DMS114 treated with DMSO at 0.1 percent for 48 hours (cell line): ENCODE measurements at regions not wholly inside any gene's neighbourhood (a gene's known extent, or its start where the extent isn't known, plus 50 kb on each side); places are given as distances from the start of the nearest gene placed in this dataset.

Experiments
- DNase-seq: peaks from one replicate; lab custom pipeline; 2025; ENCODE audit not compliant: unreplicated experiment; lab: John Stamatoyannopoulos, UW

DNA sequence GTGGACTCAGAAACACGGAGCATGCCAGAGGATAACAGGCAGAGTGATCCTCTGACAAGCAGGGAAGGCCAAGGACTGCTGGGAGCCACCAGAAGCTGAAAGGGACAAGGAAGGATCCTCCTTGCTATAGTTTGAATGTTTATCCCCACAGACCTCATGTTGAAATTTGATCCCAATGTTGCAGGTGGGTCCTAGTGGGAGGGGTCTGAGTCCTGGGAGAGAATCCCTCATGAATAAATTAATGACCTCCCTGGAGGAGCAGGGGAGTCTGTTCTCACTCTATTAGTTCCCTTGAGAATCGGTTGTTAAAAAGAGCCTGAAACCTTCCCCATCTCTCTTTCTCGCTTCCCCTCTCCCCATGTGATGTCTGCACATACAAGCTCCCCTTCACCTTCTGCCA is 124.4 kb downstream of the FBXO15 start:
- DNase-seq: no peak

GRCh38 chr18:74019864-74020263 is 127.8 kb downstream of the FBXO15 start:
- no peak for DNase-seq

- no peak for DNase-seq
Measured at GRCh38 chr18:74013955-74014354, 133.7 kb downstream of the FBXO15 start.

DNA sequence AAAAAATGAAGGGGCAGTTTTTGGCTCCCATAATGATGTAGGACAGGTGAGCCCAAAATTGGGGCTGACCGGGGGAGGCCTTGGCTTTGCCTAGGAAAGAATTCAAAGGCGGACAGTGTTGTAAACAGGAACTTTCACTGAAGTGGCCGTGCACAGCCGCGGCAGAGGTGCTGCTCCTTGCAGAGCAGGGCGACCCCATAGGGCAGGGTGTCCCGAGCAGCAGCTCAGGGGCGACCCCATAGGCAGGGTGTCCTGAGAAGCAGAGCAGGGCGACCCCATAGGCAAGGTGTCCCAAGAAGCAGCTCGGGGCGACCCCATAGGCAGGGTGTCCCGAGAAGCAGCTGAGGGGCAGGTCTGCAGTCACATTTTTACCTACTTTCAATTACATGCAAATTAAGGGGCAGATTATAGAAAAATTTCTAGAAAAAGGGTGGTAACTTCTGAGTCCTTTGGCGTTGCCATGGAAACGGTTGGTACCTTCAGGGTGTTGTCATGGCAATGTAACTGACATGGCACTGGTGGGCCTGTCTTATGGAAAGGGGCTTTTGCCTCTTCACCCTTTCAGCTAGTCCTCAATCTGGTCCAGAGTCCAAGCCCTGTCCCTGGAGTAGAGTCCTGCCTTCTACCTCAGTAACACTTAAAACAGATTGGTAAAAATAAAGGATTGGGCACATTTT is 134.5 kb downstream of the FBXO15 start:
- no peak for DNase-seq

DNA sequence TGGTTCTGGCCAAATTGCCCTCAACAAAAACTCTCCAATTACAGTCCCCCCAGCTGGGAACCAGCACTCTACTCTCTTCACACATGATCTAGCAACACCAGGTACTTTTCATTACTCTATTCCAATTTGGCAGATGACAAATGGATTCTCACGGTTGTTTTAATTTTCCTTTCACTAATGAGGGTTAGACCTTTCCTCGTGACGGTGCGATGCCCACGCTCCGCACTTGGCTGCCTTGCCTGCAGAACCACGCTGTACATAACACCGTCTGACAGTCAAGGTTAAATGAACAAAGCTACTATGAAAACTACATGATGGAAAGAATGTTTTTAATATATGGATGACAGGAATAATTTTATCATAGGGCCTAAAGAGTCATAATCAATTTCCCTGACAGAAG is 141.5 kb downstream of the FBXO15 start:
- DNase-seq: no peak

DNA sequence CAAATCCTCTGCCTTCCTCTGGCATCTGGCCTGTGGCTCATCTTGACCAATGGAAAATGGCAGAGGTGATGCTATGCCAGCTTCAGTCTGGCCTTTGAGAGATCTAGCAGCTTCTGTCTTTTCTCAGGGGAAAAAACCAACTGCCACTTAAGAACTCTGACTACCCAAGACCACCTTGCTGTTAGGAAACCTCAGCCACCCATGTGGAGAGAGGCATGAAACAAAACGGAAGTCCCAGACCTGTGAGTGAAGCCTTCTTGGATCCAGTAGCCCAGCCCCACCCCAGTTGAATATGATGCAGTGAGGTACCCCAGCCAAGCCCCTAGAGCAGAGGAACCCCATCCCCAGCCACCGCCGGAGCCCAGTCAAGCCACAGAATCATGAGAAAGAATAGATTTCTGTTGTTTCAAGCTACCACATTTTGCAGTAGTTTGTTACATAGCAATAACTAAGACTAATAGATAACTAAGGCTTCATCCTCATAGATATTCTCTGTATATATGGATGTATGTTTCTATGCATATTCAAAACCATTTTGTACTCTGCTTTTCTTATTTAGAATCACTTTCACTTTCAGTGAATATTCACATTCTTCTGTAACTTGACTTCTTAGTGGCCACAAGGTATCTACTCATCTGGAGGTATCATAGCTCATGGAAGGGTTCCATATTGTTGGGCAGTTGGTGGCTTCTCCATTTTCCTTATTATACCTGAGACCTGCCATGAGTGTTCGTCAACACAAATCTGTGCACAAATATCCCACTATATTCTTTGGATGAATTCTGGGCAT is 142.1 kb downstream of the FBXO15 start:
- DNase-seq: no peak

DNA sequence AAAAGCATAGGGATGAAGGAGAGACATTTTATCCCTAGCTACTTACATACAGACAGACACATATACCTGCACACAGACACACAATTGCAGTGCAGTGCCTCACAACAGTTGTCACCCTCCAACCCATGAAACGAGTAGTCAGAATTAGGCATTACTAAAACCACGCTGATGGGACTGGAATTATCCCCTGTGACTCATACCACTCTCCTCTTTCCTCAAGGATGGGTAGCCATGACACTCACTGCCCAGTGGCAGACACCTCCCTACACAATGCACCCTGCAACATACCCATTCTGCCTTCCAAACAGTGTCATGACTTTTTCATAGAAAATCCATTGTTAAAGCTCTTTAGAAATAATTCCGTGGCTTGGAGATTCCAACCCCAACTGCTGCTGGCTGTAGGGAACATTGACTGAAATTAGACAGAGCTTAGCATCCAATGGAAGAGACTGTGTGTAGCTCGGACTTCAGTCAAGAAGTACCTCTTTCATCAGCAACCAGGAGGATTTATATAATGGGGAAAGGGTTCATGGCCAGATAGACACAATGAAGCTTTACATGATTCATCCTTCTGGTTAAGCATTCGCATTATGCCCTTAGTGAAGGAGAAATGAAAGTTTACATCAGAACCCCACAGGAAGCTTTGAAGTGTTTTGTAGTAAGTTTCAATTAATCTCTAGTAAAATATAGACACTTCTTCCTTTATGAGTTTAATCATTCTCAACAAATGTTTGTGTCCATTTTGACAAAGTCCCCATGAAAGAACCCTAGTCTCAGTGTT is 155.2 kb downstream of the FBXO15 start:
- no peak for DNase-seq

DNA sequence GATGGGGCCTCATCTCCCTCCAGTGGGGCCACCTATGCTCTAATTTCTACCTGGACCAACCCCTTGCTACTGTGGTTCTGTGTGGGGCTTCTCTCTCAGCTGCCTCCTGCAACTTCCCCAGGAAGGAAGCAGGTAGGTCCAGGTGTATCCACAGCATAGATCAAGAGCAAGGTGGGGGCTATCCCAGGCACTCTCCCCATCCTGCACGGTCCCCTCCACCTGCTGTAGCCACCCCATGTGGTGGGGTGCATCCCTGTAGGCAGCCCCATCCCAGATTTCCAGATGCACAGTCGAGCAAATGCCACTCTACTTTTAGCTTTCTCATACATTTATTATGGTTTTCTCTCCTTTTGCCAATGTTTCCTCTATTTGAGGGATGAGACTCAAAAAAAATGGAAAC is 156.1 kb downstream of the FBXO15 start:
- DNase-seq: no peak

DNA sequence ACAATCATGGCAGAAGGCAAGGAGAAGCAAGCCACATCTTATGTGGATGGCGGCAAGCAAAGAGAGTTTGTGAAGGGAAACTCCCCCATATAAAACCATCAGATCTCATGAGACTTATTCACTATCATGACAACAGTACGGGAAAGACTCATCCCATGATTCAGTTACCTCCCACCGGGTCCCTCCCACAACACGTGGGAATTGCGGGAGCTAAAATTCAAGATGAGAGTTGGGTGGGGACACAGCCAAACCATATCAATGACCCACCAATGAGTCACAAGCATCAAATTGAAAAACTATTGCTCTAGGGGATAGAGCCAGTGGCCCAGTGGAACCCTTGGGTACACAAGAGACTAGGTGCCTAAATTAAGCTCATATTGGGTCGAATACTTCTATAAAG is 157.4 kb downstream of the FBXO15 start:
- no peak for DNase-seq

- DNase-seq: no peak
Measured at GRCh38 chr18:73987247-73987980, 160.2 kb downstream of the FBXO15 start.

- no peak for DNase-seq
Measured at GRCh38 chr18:73986711-73987110, 160.9 kb downstream of the FBXO15 start.

- no peak for DNase-seq
Measured at GRCh38 chr18:73985855-73986625, 161.6 kb downstream of the FBXO15 start.

- no peak for DNase-seq
Measured at GRCh38 chr18:73983970-73984369, 163.7 kb downstream of the FBXO15 start.

DNA sequence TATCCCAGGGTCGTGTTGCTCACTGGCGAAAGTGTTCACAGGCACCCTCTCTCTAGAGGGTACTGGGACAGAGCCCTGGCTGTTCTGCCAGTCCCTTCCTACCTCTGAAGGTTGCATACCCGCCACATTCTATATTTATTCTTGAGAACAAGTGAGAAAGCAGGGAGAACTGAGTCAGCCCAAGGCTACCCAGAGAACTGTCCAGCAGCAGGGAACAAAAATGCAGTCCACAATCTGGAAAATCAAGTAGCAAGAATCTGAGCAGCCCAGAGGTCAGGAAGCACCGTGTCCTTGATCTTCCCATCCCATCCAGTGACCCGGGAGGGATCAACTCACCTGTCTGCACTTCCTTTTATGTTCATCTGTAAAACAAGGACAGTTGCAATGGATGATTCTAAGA is 164.1 kb downstream of the FBXO15 start:
- DNase-seq: no peak

GRCh38 chr18:73981796-73982195 is 165.8 kb downstream of the FBXO15 start:
- no peak for DNase-seq

GRCh38 chr18:73980289-73980979 is 167.2 kb downstream of the FBXO15 start:
- DNase-seq: peak; percentile 25

DNA sequence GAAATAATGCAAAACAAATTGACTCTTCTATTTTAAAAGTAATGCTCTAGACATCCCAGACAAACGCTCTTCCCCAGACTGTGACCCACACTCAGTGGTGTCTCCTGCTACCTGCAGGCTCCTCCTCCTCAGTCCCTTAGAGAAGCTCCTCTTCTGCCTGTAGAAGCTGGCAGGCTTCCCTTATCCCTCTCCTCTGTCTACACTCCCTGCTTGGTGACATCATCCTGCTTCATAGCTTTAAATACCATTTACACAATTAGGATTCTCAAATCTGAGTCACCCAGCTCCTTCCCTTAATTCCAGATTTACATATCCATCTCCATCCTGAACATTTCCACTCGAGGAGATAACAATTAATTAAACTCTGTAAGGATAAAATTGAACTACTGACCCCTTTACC is 167.9 kb downstream of the FBXO15 start:
- DNase-seq: no peak

- no peak for DNase-seq
Measured at GRCh38 chr18:73976433-73976832, 171.2 kb downstream of the FBXO15 start.

- DNase-seq: no peak
Measured at GRCh38 chr18:73975266-73975665, 172.4 kb downstream of the FBXO15 start.

GRCh38 chr18:73973972-73974371 is 173.7 kb downstream of the FBXO15 start:
- no peak for DNase-seq
